Sigmoid colon (tissue), 4 donors: ENCODE measurements at regions not wholly inside any gene's neighbourhood (a gene's known extent, or its start where the extent isn't known, plus 50 kb on each side); places are given as distances from the start of the nearest gene placed in this dataset.

Source experiments
- CTCF ChIP-seq, 4 experiments: fragments of 450-650 bp in 3 of 4; fragments of 200-600 bp in 1 of 4; IDR thresholded peaks; one replicate each; pipeline ENCODE4 v1.5.1; 2016 to 2019; ENCODE audit warnings: antibody characterized with exemption in 4 of 4, mild to moderate bottlenecking in 3 of 4, moderate library complexity in 2 of 4
- POLR2AphosphoS5 ChIP-seq, 4 donors: sonication (generic); formaldehyde crosslinking; IDR thresholded peaks; one replicate each; pipeline ENCODE4 v1.6.1; 2017; ENCODE audit warnings: antibody characterized with exemption in 4 of 4

DNA sequence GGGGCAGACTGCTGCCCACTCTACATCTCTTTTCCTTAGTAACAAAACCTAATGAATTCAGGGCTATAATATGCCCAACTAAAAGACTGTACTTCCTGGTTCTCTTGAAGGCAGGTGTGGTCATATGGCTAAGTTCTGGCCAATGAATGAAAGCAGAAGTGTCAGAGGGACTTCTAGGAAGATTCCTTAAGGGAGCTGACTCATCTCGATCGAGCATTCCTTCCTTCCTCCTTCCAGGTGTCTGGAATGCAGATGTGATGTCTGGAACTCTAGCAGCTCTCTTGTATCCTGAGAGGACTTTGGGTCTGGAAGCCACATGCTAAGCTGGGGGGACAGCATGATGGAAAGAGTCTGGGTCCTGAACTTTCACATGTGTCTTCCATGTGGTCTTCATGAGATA, 116.2 kb upstream of the STX18 start:
- TF ChIP-seq CTCF (IDR thresholded peaks at IDR 0.05) (no peak), POLR2AphosphoS5 (IDR thresholded peaks at IDR 0.05) (no peak)
